Liver (tissue), 8 donors: ENCODE measurements at regions not wholly inside any gene's neighbourhood (a gene's known extent, or its start where the extent isn't known, plus 50 kb on each side); places are given as distances from the start of the nearest gene placed in this dataset.

ENCODE experiments used
- DNase-seq: peaks from one replicate; pipeline ENCODE4 v3.0.0-alpha.2; 2017; ENCODE audit warnings: low spot score
- H3K27ac ChIP-seq, 2 donors: one replicate each; pipeline ENCODE4 v1.7.0; 2013; ENCODE audit warnings: inconsistent platforms in 2 of 2, low read length in 2 of 2, control low read depth in 1 of 2, low read depth in 1 of 2, mild to moderate bottlenecking in 1 of 2
- H3K27me3 ChIP-seq, 4 donors: one replicate each; pipeline versions ENCODE4 v1.6.1 to v1.7.0; 2013; ENCODE audit warnings: low read length in 3 of 4, inconsistent platforms in 1 of 4, mild to moderate bottlenecking in 1 of 4, moderate library complexity in 1 of 4; ENCODE audit not compliant: control insufficient read depth in 4 of 4, insufficient read depth in 4 of 4
- H3K36me3 ChIP-seq, 4 donors: one replicate each; pipeline versions ENCODE4 v1.6.1 to v1.7.0; 2013; ENCODE audit warnings: low read length in 3 of 4, mild to moderate bottlenecking in 3 of 4, low read depth in 1 of 4, moderate library complexity in 1 of 4; ENCODE audit not compliant: control insufficient read depth in 4 of 4, insufficient read depth in 3 of 4
- H3K4me1 ChIP-seq, 4 donors: one replicate each; pipeline versions ENCODE4 v1.6.1 to v1.7.0; 2013; ENCODE audit warnings: low read length in 3 of 4, mild to moderate bottlenecking in 3 of 4, moderate library complexity in 1 of 4; ENCODE audit not compliant: control insufficient read depth in 4 of 4, insufficient read depth in 4 of 4
- H3K4me3 ChIP-seq, 3 donors: one replicate each; pipeline versions ENCODE4 v1.6.1 to v1.7.0; 2013; ENCODE audit warnings: low read length in 3 of 3, control low read depth in 1 of 3, low read depth in 1 of 3, mild to moderate bottlenecking in 1 of 3
- H3K9ac ChIP-seq, 2 donors: one replicate each; pipeline ENCODE4 v1.7.0; 2013; ENCODE audit warnings: low read length in 2 of 2, mild to moderate bottlenecking in 2 of 2, moderate library complexity in 2 of 2, control low read depth in 1 of 2, low read depth in 1 of 2
- H3K9me3 ChIP-seq, 4 donors: one replicate each; pipeline versions ENCODE4 v1.6.1 to v1.7.0; 2013; ENCODE audit warnings: low read length in 3 of 4; ENCODE audit not compliant: control insufficient read depth in 4 of 4
- ATF3 ChIP-seq: IDR thresholded peaks from 2 replicates; pipeline ENCODE4 v1.6.1; 2016; ENCODE audit warnings: antibody characterized with exemption
- CTCF ChIP-seq: fragments of 150-350 bp; IDR thresholded peaks from 2 replicates; pipeline ENCODE4 v1.5.1; 2017; ENCODE audit warnings: improper control_type of control experiment, low read depth, low read length; ENCODE audit not compliant: missing input control
- EGR1 ChIP-seq, 2 donors: IDR thresholded peaks; 2 replicates each; pipeline ENCODE4 v1.6.1; 2016 to 2018; ENCODE audit warnings: antibody characterized with exemption in 2 of 2, low read depth in 2 of 2
- FOXA1 ChIP-seq: IDR thresholded peaks from 2 replicates; pipeline ENCODE4 v1.6.1; 2016; ENCODE audit warnings: antibody characterized with exemption
- FOXA2 ChIP-seq: IDR thresholded peaks from 2 replicates; pipeline ENCODE4 v1.6.1; 2016; ENCODE audit warnings: antibody characterized with exemption
- GABPA ChIP-seq, 2 donors: IDR thresholded peaks in 1 of 2; conservative IDR thresholded peaks in 1 of 2; 2 replicates each; pipeline ENCODE4 v1.6.1; 2016; ENCODE audit warnings: antibody characterized with exemption in 2 of 2, mild to moderate bottlenecking in 1 of 2, moderate library complexity in 1 of 2
- HNF4A ChIP-seq, 2 donors: conservative IDR thresholded peaks; 2 replicates each; pipeline ENCODE4 v1.6.1; 2016; ENCODE audit warnings: antibody characterized with exemption in 2 of 2, mild to moderate bottlenecking in 2 of 2
- HNF4G ChIP-seq: IDR thresholded peaks from 2 replicates; pipeline ENCODE4 v1.6.1; 2016; ENCODE audit warnings: antibody characterized with exemption
- JUND ChIP-seq, 2 donors: IDR thresholded peaks; 2 replicates each; pipeline ENCODE4 v1.6.1; 2016; ENCODE audit warnings: antibody characterized with exemption in 2 of 2
- NR2F2 ChIP-seq: IDR thresholded peaks from 2 replicates; pipeline ENCODE4 v1.6.1; 2016; ENCODE audit warnings: antibody characterized with exemption
- RAD21 ChIP-seq, 2 donors: IDR thresholded peaks; 2 replicates each; pipeline ENCODE4 v1.6.1; 2016; ENCODE audit warnings: antibody characterized with exemption in 2 of 2, mild to moderate bottlenecking in 2 of 2
- RXRA ChIP-seq, 2 donors: IDR thresholded peaks; 2 replicates each; pipeline ENCODE4 v1.6.1; 2017 to 2018; ENCODE audit warnings: antibody characterized with exemption in 2 of 2, mild to moderate bottlenecking in 1 of 2
- SP1 ChIP-seq: IDR thresholded peaks from 2 replicates; pipeline ENCODE4 v1.6.1; 2018; ENCODE audit warnings: antibody characterized with exemption, mild to moderate bottlenecking
- TAF1 ChIP-seq: conservative IDR thresholded peaks from 2 replicates; pipeline ENCODE4 v1.6.1; 2016; ENCODE audit warnings: antibody characterized with exemption, mild to moderate bottlenecking
- YY1 ChIP-seq: IDR thresholded peaks from 2 replicates; pipeline ENCODE4 v1.6.1; 2016; ENCODE audit warnings: antibody characterized with exemption, mild to moderate bottlenecking
- WGBS: extraction: QIAGEN DNeasy Blood & Tissue Kit; methylation state at CpG from one replicate; pipeline ENCODE4 v1.1.7; 2013; 5-methylcytosine and 5-hydroxymethylcytosine counted together
- TF ChIP-seq, protein P1 (sequence below): IDR thresholded peaks from 2 replicates; pipeline ENCODE4 v1.6.1; 2016; ENCODE audit warnings: antibody characterized with exemption
- TF ChIP-seq, protein P2 (sequence below): IDR thresholded peaks from 2 replicates; pipeline ENCODE4 v1.6.1; 2016; ENCODE audit warnings: antibody characterized with exemption
- TF ChIP-seq, protein P3 (sequence below): IDR thresholded peaks from 2 replicates; pipeline ENCODE4 v1.6.1; 2016; ENCODE audit warnings: antibody characterized with exemption, mild to moderate bottlenecking
- donor health status: healthy.
- donor health status: healthy.
- donor health status: healthy.
- donor health status: healthy.
- donor health status: healthy.

DNA sequence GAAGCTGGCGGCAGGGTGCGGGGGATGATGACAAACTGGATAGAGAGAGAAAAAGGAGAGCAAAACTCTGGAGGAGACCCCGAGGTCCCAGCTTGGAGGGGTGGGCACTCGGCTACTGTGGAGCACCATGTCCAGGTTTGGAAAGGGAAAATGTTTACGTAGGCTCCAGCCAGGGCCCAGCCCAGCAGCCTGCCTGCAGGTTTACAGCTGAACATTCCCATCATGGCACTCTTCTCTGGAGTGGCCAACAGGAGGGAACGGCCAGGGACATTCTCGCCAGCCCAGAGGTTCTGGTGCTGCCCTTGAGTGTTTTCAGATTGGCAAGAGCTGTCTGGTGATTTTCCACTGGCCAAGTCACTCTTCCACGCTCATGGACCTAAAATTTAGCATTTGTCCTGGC is 262.9 kb upstream of the TCF4 start:
- no peak overlapping the region for H3K4me3 ChIP-seq
- no peak for DNase-seq
- TF ChIP-seq ATF3 = no peak
- TF ChIP-seq, protein P1, sequence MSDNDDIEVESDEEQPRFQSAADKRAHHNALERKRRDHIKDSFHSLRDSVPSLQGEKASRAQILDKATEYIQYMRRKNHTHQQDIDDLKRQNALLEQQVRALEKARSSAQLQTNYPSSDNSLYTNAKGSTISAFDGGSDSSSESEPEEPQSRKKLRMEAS = no peak
- no peak for TF ChIP-seq GABPA (IDR thresholded peaks at IDR 0.05 in 1 of 2, conservative IDR thresholded peaks at IDR 0.05 in 1 of 2)
- TF ChIP-seq TAF1 = no peak
- TF ChIP-seq NR2F2 = no peak
- no peak for TF ChIP-seq FOXA1
- no peak for TF ChIP-seq CTCF
- TF ChIP-seq RAD21 (IDR thresholded peaks at IDR 0.05) = no peak
- no peak for TF ChIP-seq EGR1 (IDR thresholded peaks at IDR 0.05; ENCODE audit: low read depth in 2 of 2)
- TF ChIP-seq YY1 = no peak
- TF ChIP-seq HNF4A (conservative IDR thresholded peaks at IDR 0.05) = no peak
- TF ChIP-seq FOXA2 = no peak
- no peak for TF ChIP-seq SP1
- no peak for TF ChIP-seq HNF4G
- TF ChIP-seq RXRA (IDR thresholded peaks at IDR 0.05) = no peak
- no peaks in the 10 kb centered on the region for H3K9me3 ChIP-seq
- no peaks in the 10 kb centered on the region for H3K27me3 ChIP-seq
- H3K4me1 ChIP-seq = no peaks in the 10 kb centered on the region
- H3K36me3 ChIP-seq = no peaks in the 10 kb centered on the region
- WGBS = 92% methylated on average over 8 of the region's 8 CpGs
- no peak overlapping the region for H3K27ac ChIP-seq
- H3K9ac ChIP-seq = no peak overlapping the region

- Histone ChIP-seq H3K4me1 (no peaks in the 10 kb centered on the region), H3K4me3 (no peak overlapping the region), H3K27me3 (no peaks in the 10 kb centered on the region), H3K36me3 (no peaks in the 10 kb centered on the region), H3K27ac (no peak overlapping the region), H3K9ac (no peak overlapping the region), H3K9me3 (no peaks in the 10 kb centered on the region)
- DNase-seq = no peak
- TF ChIP-seq RAD21 (IDR thresholded peaks at IDR 0.05) (no peak), YY1 (no peak), ATF3 (no peak), NR2F2 (no peak), TAF1 (no peak), EGR1 (IDR thresholded peaks at IDR 0.05; ENCODE audit: low read depth in 2 of 2) (no peak), RXRA (IDR thresholded peaks at IDR 0.05) (no peak), GABPA (IDR thresholded peaks at IDR 0.05 in 1 of 2, conservative IDR thresholded peaks at IDR 0.05 in 1 of 2) (no peak), CTCF (no peak), HNF4A (conservative IDR thresholded peaks at IDR 0.05) (no peak), SP1 (no peak), FOXA2 (no peak), JUND (IDR thresholded peaks at IDR 0.05) (no peak)
- TF ChIP-seq, protein P2, sequence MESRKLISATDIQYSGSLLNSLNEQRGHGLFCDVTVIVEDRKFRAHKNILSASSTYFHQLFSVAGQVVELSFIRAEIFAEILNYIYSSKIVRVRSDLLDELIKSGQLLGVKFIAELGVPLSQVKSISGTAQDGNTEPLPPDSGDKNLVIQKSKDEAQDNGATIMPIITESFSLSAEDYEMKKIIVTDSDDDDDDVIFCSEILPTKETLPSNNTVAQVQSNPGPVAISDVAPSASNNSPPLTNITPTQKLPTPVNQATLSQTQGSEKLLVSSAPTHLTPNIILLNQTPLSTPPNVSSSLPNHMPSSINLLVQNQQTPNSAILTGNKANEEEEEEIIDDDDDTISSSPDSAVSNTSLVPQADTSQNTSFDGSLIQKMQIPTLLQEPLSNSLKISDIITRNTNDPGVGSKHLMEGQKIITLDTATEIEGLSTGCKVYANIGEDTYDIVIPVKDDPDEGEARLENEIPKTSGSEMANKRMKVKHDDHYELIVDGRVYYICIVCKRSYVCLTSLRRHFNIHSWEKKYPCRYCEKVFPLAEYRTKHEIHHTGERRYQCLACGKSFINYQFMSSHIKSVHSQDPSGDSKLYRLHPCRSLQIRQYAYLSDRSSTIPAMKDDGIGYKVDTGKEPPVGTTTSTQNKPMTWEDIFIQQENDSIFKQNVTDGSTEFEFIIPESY = no peak
- TF ChIP-seq, protein P3, sequence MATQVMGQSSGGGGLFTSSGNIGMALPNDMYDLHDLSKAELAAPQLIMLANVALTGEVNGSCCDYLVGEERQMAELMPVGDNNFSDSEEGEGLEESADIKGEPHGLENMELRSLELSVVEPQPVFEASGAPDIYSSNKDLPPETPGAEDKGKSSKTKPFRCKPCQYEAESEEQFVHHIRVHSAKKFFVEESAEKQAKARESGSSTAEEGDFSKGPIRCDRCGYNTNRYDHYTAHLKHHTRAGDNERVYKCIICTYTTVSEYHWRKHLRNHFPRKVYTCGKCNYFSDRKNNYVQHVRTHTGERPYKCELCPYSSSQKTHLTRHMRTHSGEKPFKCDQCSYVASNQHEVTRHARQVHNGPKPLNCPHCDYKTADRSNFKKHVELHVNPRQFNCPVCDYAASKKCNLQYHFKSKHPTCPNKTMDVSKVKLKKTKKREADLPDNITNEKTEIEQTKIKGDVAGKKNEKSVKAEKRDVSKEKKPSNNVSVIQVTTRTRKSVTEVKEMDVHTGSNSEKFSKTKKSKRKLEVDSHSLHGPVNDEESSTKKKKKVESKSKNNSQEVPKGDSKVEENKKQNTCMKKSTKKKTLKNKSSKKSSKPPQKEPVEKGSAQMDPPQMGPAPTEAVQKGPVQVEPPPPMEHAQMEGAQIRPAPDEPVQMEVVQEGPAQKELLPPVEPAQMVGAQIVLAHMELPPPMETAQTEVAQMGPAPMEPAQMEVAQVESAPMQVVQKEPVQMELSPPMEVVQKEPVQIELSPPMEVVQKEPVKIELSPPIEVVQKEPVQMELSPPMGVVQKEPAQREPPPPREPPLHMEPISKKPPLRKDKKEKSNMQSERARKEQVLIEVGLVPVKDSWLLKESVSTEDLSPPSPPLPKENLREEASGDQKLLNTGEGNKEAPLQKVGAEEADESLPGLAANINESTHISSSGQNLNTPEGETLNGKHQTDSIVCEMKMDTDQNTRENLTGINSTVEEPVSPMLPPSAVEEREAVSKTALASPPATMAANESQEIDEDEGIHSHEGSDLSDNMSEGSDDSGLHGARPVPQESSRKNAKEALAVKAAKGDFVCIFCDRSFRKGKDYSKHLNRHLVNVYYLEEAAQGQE = no peak
- WGBS = 64% methylated on average over 1 of the region's 1 CpG
Observed at GRCh38 chr18:55849391-55849790, 261.4 kb upstream of the TCF4 start.
